HepG2 (cell line): ENCODE measurements at regions not wholly inside any gene's neighbourhood (a gene's known extent, or its start where the extent isn't known, plus 50 kb on each side); places are given as distances from the start of the nearest gene placed in this dataset.
A peak's percentile ranks its signal among the peaks of the same experiment; 100 is the strongest.

Experiments used
- ARID5B ChIP-seq: IDR thresholded peaks from 2 replicates; pipeline ENCODE4 v1.4.0; 2020; ENCODE audit warnings: mild to moderate bottlenecking, missing genetic modification reagents
- CAMTA2 ChIP-seq: sonication (generic); formaldehyde crosslinking; IDR thresholded peaks from 2 replicates; pipeline ENCODE4 v1.4.0; 2020; ENCODE audit warnings: mild to moderate bottlenecking, missing genetic modification reagents, borderline replicate concordance
- HDAC2 ChIP-seq: sonication (generic); formaldehyde crosslinking; IDR thresholded peaks from 2 replicates; pipeline ENCODE4 v1.4.0; 2020; ENCODE audit warnings: missing genetic modification reagents
- KDM5A ChIP-seq: fragments of 200-600 bp; sonication (generic); IDR thresholded peaks from 2 replicates; pipeline ENCODE4 v1.7.0; 2018; ENCODE audit warnings: antibody characterized with exemption, mild to moderate bottlenecking, low read length, borderline replicate concordance
- NCOA2 ChIP-seq: sonication (generic); formaldehyde crosslinking; IDR thresholded peaks from 2 replicates; pipeline ENCODE4 v1.8.0; 2022; ENCODE audit warnings: inconsistent platforms
- SNAPC2 ChIP-seq: sonication (generic); formaldehyde crosslinking; IDR thresholded peaks from 2 replicates; pipeline ENCODE4 v1.8.1; 2022; ENCODE audit warnings: mild to moderate bottlenecking, missing genetic modification reagents
- TBX2 ChIP-seq: sonication (generic); formaldehyde crosslinking; IDR thresholded peaks from 2 replicates; pipeline ENCODE4 v1.5.0; 2020; ENCODE audit warnings: missing genetic modification reagents, mild to moderate bottlenecking, borderline replicate concordance
- XRCC5 ChIP-seq: fragments of 200-400 bp; formaldehyde crosslinking; optimal IDR thresholded peaks from 2 replicates; pipeline ENCODE3; 2017; ENCODE audit warnings: mild to moderate bottlenecking, low read length
- YEATS2 ChIP-seq: sonication (generic); formaldehyde crosslinking; IDR thresholded peaks from 2 replicates; pipeline ENCODE4 v1.4.0; 2020; ENCODE audit warnings: missing genetic modification reagents, borderline replicate concordance
- ZNF792 ChIP-seq: IDR thresholded peaks from 2 replicates; pipeline ENCODE4 v1.6.1; 2016
- TF ChIP-seq, protein P1 (sequence below): IDR thresholded peaks from 2 replicates; pipeline ENCODE4 v1.6.1; 2016; ENCODE audit warnings: mild to moderate bottlenecking
- TF ChIP-seq, protein P2 (sequence below): sonication (generic); formaldehyde crosslinking; IDR thresholded peaks from 2 replicates; pipeline ENCODE4 v1.4.0; 2020; ENCODE audit warnings: missing genetic modification reagents
- TF ChIP-seq, protein P3 (sequence below), 2 experiments: sonication (generic) in 1 of 2; formaldehyde crosslinking in 1 of 2; IDR thresholded peaks; 2 replicates each; pipeline versions ENCODE4 v1.4.0 to v1.6.1; 2018 to 2020; ENCODE audit warnings: missing genetic modification reagents in 2 of 2, borderline replicate concordance in 1 of 2, low read depth in 1 of 2, mild to moderate bottlenecking in 1 of 2, missing biosample characterization in 1 of 2
- TF ChIP-seq, protein P4 (sequence below): sonication (generic); formaldehyde crosslinking; IDR thresholded peaks from 2 replicates; pipeline ENCODE4 v1.4.0; 2020; ENCODE audit warnings: mild to moderate bottlenecking, missing genetic modification reagents

- TF ChIP-seq ARID5B (CRISPR knock-in tag) (0 out of 2 replicates have a peak, but pooled peaks have one; percentile 10), NCOA2 (CRISPR knock-in tag) (no peak), CAMTA2 (CRISPR knock-in tag) (no peak), HDAC2 (CRISPR knock-in tag) (no peak), ZNF792 (CRISPR knock-in tag) (no peak), TBX2 (CRISPR knock-in tag) (no peak), SNAPC2 (no peak), YEATS2 (no peak; the same call in 1 of the 2 replicates), KDM5A (no peak), XRCC5 (no peak)
- TF ChIP-seq, protein P1, sequence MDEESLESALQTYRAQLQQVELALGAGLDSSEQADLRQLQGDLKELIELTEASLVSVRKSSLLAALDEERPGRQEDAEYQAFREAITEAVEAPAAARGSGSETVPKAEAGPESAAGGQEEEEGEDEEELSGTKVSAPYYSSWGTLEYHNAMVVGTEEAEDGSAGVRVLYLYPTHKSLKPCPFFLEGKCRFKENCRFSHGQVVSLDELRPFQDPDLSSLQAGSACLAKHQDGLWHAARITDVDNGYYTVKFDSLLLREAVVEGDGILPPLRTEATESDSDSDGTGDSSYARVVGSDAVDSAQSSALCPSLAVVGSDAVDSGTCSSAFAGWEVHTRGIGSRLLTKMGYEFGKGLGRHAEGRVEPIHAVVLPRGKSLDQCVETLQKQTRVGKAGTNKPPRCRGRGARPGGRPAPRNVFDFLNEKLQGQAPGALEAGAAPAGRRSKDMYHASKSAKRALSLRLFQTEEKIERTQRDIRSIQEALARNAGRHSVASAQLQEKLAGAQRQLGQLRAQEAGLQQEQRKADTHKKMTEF: no peak
- TF ChIP-seq, protein P2, sequence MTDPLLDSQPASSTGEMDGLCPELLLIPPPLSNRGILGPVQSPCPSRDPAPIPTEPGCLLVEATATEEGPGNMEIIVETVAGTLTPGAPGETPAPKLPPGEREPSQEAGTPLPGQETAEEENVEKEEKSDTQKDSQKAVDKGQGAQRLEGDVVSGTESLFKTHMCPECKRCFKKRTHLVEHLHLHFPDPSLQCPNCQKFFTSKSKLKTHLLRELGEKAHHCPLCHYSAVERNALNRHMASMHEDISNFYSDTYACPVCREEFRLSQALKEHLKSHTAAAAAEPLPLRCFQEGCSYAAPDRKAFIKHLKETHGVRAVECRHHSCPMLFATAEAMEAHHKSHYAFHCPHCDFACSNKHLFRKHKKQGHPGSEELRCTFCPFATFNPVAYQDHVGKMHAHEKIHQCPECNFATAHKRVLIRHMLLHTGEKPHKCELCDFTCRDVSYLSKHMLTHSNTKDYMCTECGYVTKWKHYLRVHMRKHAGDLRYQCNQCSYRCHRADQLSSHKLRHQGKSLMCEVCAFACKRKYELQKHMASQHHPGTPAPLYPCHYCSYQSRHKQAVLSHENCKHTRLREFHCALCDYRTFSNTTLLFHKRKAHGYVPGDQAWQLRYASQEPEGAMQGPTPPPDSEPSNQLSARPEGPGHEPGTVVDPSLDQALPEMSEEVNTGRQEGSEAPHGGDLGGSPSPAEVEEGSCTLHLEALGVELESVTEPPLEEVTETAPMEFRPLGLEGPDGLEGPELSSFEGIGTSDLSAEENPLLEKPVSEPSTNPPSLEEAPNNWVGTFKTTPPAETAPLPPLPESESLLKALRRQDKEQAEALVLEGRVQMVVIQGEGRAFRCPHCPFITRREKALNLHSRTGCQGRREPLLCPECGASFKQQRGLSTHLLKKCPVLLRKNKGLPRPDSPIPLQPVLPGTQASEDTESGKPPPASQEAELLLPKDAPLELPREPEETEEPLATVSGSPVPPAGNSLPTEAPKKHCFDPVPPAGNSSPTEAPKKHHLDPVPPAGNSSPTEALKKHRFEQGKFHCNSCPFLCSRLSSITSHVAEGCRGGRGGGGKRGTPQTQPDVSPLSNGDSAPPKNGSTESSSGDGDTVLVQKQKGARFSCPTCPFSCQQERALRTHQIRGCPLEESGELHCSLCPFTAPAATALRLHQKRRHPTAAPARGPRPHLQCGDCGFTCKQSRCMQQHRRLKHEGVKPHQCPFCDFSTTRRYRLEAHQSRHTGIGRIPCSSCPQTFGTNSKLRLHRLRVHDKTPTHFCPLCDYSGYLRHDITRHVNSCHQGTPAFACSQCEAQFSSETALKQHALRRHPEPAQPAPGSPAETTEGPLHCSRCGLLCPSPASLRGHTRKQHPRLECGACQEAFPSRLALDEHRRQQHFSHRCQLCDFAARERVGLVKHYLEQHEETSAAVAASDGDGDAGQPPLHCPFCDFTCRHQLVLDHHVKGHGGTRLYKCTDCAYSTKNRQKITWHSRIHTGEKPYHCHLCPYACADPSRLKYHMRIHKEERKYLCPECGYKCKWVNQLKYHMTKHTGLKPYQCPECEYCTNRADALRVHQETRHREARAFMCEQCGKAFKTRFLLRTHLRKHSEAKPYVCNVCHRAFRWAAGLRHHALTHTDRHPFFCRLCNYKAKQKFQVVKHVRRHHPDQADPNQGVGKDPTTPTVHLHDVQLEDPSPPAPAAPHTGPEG (CRISPR knock-in tag): no peak
- TF ChIP-seq, protein P3, sequence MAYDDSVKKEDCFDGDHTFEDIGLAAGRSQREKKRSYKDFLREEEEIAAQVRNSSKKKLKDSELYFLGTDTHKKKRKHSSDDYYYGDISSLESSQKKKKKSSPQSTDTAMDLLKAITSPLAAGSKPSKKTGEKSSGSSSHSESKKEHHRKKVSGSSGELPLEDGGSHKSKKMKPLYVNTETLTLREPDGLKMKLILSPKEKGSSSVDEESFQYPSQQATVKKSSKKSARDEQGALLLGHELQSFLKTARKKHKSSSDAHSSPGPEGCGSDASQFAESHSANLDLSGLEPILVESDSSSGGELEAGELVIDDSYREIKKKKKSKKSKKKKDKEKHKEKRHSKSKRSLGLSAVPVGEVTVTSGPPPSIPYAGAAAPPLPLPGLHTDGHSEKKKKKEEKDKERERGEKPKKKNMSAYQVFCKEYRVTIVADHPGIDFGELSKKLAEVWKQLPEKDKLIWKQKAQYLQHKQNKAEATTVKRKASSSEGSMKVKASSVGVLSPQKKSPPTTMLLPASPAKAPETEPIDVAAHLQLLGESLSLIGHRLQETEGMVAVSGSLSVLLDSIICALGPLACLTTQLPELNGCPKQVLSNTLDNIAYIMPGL (CRISPR knock-in tag; IDR thresholded peaks at IDR 0.05; ENCODE audit: borderline replicate concordance in 1 of 2, low read depth in 1 of 2): peak in 1 of 2 experiments; percentile 37; a peak in 1 of 4 replicates
- TF ChIP-seq, protein P4, sequence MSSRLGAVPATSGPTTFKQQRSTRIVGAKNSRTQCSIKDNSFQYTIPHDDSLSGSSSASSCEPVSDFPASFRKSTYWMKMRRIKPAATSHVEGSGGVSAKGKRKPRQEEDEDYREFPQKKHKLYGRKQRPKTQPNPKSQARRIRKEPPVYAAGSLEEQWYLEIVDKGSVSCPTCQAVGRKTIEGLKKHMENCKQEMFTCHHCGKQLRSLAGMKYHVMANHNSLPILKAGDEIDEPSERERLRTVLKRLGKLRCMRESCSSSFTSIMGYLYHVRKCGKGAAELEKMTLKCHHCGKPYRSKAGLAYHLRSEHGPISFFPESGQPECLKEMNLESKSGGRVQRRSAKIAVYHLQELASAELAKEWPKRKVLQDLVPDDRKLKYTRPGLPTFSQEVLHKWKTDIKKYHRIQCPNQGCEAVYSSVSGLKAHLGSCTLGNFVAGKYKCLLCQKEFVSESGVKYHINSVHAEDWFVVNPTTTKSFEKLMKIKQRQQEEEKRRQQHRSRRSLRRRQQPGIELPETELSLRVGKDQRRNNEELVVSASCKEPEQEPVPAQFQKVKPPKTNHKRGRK: no peak
Observed at GRCh38 chr6:30829639-30830255, 54.6 kb upstream of the DDR1 start (continued).
